ENCODE measurements at regions not wholly inside any gene's neighbourhood (a gene's known extent, or its start where the extent isn't known, plus 50 kb on each side); places are given as distances from the start of the nearest gene placed in this dataset.

GRCh38 chr5:158326256-158326655 lies 467.3 kb upstream of the CLINT1 start:
- DNase-seq (ENCODE audit: low read depth): no peak
- H3K4me3 ChIP-seq (ENCODE audit: low read length): no peak overlapping the region
- TF ChIP-seq, protein P1, sequence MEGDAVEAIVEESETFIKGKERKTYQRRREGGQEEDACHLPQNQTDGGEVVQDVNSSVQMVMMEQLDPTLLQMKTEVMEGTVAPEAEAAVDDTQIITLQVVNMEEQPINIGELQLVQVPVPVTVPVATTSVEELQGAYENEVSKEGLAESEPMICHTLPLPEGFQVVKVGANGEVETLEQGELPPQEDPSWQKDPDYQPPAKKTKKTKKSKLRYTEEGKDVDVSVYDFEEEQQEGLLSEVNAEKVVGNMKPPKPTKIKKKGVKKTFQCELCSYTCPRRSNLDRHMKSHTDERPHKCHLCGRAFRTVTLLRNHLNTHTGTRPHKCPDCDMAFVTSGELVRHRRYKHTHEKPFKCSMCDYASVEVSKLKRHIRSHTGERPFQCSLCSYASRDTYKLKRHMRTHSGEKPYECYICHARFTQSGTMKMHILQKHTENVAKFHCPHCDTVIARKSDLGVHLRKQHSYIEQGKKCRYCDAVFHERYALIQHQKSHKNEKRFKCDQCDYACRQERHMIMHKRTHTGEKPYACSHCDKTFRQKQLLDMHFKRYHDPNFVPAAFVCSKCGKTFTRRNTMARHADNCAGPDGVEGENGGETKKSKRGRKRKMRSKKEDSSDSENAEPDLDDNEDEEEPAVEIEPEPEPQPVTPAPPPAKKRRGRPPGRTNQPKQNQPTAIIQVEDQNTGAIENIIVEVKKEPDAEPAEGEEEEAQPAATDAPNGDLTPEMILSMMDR (conservative IDR thresholded peaks at IDR 0.05; ENCODE audit: low read depth, low read length): no peak

DNA sequence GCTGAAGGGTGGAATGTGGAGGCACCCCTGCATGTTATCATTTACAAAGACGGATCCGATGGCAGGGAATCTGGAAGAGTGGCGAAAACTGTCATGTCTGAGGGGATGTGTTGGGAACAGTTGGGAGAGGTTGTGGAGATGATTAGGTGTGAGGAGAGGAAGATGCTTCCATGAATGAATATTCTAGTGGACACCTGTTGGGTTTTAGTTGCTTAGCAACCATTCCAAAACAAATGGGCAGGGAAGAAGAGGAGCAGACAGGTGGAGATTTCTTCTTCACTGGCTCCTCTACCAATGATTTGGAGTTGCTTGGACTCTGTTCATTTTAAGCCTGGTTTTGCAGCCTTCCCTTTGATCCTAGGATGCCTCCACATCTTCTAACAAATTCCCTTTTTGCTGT lies 465.3 kb upstream of the CLINT1 start:
- TF ChIP-seq, protein P1 (conservative IDR thresholded peaks at IDR 0.05; ENCODE audit: low read depth, low read length): no peak
- no peak overlapping the region for H3K4me3 ChIP-seq (ENCODE audit: low read length)
- no peak for DNase-seq (ENCODE audit: low read depth)

- no peak overlapping the region for H3K4me3 ChIP-seq (ENCODE audit: low read length)
- TF ChIP-seq, protein P1 (conservative IDR thresholded peaks at IDR 0.05; ENCODE audit: low read depth, low read length): no peak
- DNase-seq (ENCODE audit: low read depth): no peak
These were observed 463.7 kb upstream of the CLINT1 start for GRCh38 chr5:158322620-158323019.

- DNase-seq (ENCODE audit: low read depth): no peak
- no peak overlapping the region for H3K4me3 ChIP-seq (ENCODE audit: low read length)
- TF ChIP-seq, protein P1 (conservative IDR thresholded peaks at IDR 0.05; ENCODE audit: low read depth, low read length): no peak
These were observed 462.0 kb upstream of the CLINT1 start for GRCh38 chr5:158320934-158321333.

GRCh38 chr5:158320178-158320674 lies 461.3 kb upstream of the CLINT1 start:
- H3K4me3 ChIP-seq (ENCODE audit: low read length): no peak overlapping the region
- DNase-seq (ENCODE audit: low read depth): no peak
- TF ChIP-seq, protein P1 (conservative IDR thresholded peaks at IDR 0.05; ENCODE audit: low read depth, low read length): no peak

GRCh38 chr5:158317507-158317906 lies 458.6 kb upstream of the CLINT1 start:
- TF ChIP-seq, protein P1 (conservative IDR thresholded peaks at IDR 0.05; ENCODE audit: low read depth, low read length): no peak
- no peak for DNase-seq (ENCODE audit: low read depth)
- no peak overlapping the region for H3K4me3 ChIP-seq (ENCODE audit: low read length)

DNA sequence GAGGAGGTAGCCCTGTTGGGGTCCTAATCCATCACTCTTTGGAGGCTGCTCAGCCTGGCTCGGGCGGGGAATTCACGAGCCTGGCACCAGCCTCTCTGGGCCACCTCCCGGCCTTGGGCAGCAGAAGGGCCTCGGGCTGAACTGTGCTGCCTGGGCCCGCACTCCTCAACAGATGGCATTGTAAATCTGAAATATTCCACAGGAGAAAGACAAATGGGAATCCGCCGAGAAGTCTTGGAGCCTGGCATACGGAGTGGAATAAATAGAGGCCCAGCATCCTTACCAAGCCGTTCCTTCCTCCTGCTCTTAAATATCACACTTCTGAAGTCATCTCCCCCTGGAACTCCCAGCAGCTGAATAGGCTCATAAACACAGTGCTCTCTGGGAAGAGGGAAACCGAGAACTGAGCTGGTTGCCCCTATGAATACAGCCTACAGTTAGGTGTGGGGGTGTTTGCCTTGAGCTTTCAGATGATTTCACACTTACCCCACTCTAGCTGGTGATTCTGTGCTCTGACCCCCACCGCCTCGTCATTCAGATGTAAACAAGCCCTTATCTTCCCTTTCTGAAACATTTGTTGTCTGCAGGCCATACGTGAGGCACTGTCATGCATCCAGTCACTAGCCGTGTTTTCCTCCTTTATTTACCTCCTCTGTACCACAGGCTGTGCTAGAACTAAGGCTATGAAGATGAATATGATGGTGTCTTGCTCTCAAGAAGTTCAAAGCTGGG lies 455.0 kb upstream of the CLINT1 start:
- TF ChIP-seq, protein P1 (conservative IDR thresholded peaks at IDR 0.05; ENCODE audit: low read depth, low read length): no peak
- DNase-seq (ENCODE audit: low read depth): no peak
- no peak overlapping the region for H3K4me3 ChIP-seq (ENCODE audit: low read length)

Measured in retinal pigment epithelial cell (primary cell).